BLaER1 treated with 17β-estradiol and CSF1 and Interleukin-3, amounts not matched to agents 10 nM and 100 nM (cell line): ENCODE measurements at regions not wholly inside any gene's neighbourhood (a gene's known extent, or its start where the extent isn't known, plus 50 kb on each side); places are given as distances from the start of the nearest gene placed in this dataset.
A peak's percentile ranks its signal among the peaks of the same experiment; 100 is the strongest.
"Not testable (repeated sequence)": the region's sequence is repeated elsewhere in the genome, so short reads cannot be mapped to it uniquely, and the experiment has no call there.

Experiments used
- H3K27ac ChIP-seq, 11 experiments: shearing (Covaris generic); formaldehyde crosslinking; 2 replicates each; pipeline ENCODE4 v1.8.1; 2022
- H3K27me3 ChIP-seq, 11 experiments: shearing (Covaris generic); formaldehyde crosslinking; 2 replicates each; pipeline ENCODE4 v1.8.1; 2022
- H3K36me3 ChIP-seq, 11 experiments: shearing (Covaris generic); formaldehyde crosslinking; 2 replicates each; pipeline ENCODE4 v1.8.1; 2022
- H3K4me1 ChIP-seq, 10 experiments: shearing (Covaris generic); formaldehyde crosslinking; 2 replicates each; pipeline ENCODE4 v1.8.1; 2022
- H3K4me2 ChIP-seq, 11 experiments: shearing (Covaris generic); formaldehyde crosslinking; 2 replicates each; pipeline ENCODE4 v1.8.1; 2022
- H3K4me3 ChIP-seq, 10 experiments: shearing (Covaris generic); formaldehyde crosslinking; 2 replicates each; pipeline ENCODE4 v1.8.1; 2022
- H3K9ac ChIP-seq, 11 experiments: shearing (Covaris generic); formaldehyde crosslinking; 2 replicates each; pipeline ENCODE4 v1.8.1; 2022
- H3K9me3 ChIP-seq, 11 experiments: shearing (Covaris generic); formaldehyde crosslinking; replicated peaks in 1 of 11; 2 replicates each; pipeline ENCODE4 v1.8.1; 2022
- H4K20me1 ChIP-seq, 11 experiments: shearing (Covaris generic); formaldehyde crosslinking; 2 replicates each; pipeline ENCODE4 v1.8.1; 2022
- Cebpa-rat ChIP-seq, 11 experiments: shearing (Covaris generic); IDR thresholded peaks; 2 replicates each; pipeline ENCODE4 v1.8.1; 2022

DNA sequence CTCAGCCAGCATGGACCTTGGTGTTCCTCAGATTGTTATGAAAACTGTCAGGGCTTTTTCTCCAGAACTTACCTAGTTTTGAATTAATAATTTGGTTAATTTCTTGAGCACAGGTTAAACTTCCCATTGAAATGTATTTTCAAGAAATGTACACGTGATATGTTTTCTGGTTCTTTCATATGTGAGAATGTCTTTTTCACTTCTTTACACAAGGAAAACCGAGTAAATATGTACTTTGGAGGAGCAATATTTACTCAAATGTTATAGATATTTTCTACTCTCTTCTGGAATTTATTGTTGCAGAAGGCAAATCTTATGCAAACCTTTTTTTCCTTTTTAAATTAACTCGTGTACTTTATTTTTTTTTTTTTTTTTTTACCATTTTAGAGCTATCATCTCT, 134.3 kb downstream of the AHR start:
- Histone ChIP-seq H4K20me1 (no peaks in the 10 kb centered on the region), H3K27me3 (no peaks in the 10 kb centered on the region), H3K4me2 (no peak overlapping the region), H3K4me1 (peaks cover 0 to 10% (median 2%) of the 10 kb centered on the region in 10 experiments; a peak in 3 of 20 replicates), H3K9ac (no peak overlapping the region), H3K9me3 (peaks cover 13 to 34% (median 24%) of the 10 kb centered on the region in 11 experiments), H3K4me3 (no peak overlapping the region), H3K36me3 (peaks cover 0 to 16% (median 0%) of the 10 kb centered on the region in 11 experiments; a peak in 2 of 22 replicates), H3K27ac (no peak overlapping the region)
- no peak for TF ChIP-seq Cebpa-rat (IDR thresholded peaks at IDR 0.05)

DNA sequence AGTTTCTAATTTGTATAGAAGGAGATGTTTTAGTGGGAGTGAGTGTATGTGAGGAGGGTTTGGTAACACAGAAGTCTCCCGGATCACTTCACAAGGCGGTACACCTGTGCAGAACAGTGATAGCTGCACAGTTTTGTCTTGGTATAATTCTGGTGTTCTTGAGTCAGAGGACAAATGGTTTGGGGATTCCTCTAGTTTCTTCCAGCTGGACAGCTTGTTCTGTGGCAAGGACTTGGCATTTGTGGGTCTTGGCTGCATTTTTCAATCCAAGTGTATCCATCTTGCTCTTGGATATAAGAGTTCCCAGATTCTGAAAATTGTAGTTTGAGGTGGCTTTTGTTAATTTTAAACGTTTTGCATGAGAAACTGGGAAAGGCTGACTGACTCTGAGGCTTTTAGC, 135.7 kb downstream of the AHR start:
- H3K36me3 ChIP-seq, result peaks cover 0 to 13% (median 0%) of the 10 kb centered on the region in 11 experiments; a peak in 2 of 22 replicates
- H3K9ac ChIP-seq, result no peak overlapping the region
- no peaks in the 10 kb centered on the region for H3K27me3 ChIP-seq
- H3K4me2 ChIP-seq, result no peak overlapping the region
- H4K20me1 ChIP-seq, result no peaks in the 10 kb centered on the region
- TF ChIP-seq Cebpa-rat (IDR thresholded peaks at IDR 0.05), result no peak
- no peak overlapping the region for H3K4me3 ChIP-seq
- peaks cover 4 to 21% (median 10%) of the 10 kb centered on the region in 11 experiments; a peak in 20 of 22 replicates for H3K9me3 ChIP-seq
- H3K27ac ChIP-seq, result no peak overlapping the region
- peaks cover 0 to 10% (median 5%) of the 10 kb centered on the region in 10 experiments; a peak in 5 of 20 replicates for H3K4me1 ChIP-seq

DNA sequence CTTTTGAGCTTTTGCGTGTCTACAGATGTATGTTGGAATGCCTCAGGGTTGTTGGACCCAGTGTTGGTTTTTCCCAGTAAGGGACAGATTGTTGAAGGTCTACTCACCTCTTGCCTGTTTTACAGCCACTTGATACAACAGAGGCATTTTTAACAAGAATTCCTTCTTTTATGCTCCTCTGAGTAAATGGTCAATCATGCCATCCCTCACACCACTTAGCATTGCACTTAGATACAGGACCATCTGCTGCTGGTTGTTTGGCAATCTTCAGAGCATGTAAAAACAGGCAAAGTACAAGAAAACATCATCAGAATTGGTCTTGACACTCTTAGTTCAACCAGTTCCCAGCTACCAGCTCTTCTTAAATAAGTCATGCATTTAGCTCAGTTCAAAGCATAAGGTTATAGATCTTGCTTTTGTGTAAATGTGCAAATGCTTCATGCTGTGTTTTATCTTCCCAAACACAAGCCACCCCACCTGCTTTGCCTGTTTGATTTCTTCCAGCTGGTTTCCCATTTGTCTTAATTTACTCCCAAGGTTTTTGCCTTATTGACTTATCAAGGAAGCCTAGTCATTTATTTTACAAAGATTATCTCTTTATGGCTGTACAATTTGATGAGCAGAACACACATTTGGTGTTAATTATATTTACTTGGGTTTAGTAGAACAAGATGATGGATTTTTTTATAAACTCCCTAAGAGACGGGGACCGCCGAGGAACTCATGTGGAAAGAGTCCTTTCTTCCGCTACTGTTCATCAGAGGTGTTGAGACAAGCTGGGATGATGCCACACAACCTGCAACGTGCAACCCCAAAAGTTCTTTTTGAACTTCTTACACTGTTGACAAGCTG, 136.6 kb downstream of the AHR start:
- peaks cover 0 to 7% (median 4%) of the 10 kb centered on the region in 10 experiments; a peak in 5 of 20 replicates for H3K4me1 ChIP-seq
- H3K36me3 ChIP-seq, result peaks cover 0 to 13% (median 0%) of the 10 kb centered on the region in 11 experiments; a peak in 4 of 22 replicates
- no peaks in the 10 kb centered on the region for H4K20me1 ChIP-seq
- no peak overlapping the region for H3K4me3 ChIP-seq
- H3K27me3 ChIP-seq, result no peaks in the 10 kb centered on the region
- H3K4me2 ChIP-seq, result no peak overlapping the region
- H3K27ac ChIP-seq, result no peak overlapping the region
- H3K9me3 ChIP-seq, result peaks cover 2 to 21% (median 12%) of the 10 kb centered on the region in 11 experiments; a peak in 18 of 22 replicates
- no peak overlapping the region for H3K9ac ChIP-seq
- no peak for TF ChIP-seq Cebpa-rat (IDR thresholded peaks at IDR 0.05)

DNA sequence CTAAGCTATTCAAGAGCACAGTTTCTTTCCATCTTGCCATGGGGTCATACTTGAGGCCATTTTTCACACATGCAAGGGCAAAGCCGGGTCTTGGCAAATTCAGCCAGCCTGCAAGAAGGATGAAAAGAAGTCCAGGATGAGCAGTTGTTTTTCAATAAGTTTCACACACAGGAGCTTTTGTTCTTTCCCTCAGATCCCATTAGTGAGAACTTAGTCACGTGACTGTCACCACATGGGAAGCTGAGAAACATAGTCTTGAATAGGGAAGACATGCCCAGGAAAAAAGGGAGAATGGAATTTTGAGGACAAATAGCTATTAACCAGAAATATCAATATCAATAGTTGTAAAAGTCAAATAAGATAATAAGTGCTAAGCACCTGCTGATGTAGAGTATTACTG, 137.7 kb downstream of the AHR start:
- Histone ChIP-seq H3K9ac (no peak overlapping the region), H3K27ac (no peak overlapping the region), H3K27me3 (no peaks in the 10 kb centered on the region), H3K4me1 (peaks cover 0 to 12% (median 0%) of the 10 kb centered on the region in 10 experiments; a peak in 2 of 20 replicates), H4K20me1 (no peaks in the 10 kb centered on the region), H3K4me3 (no peak overlapping the region), H3K4me2 (no peak overlapping the region), H3K36me3 (peaks cover 0 to 13% (median 0%) of the 10 kb centered on the region in 11 experiments; a peak in 4 of 22 replicates), H3K9me3 (peaks cover 6 to 27% (median 21%) of the 10 kb centered on the region in 11 experiments; a peak in 18 of 22 replicates)
- no peak for TF ChIP-seq Cebpa-rat (IDR thresholded peaks at IDR 0.05)

DNA sequence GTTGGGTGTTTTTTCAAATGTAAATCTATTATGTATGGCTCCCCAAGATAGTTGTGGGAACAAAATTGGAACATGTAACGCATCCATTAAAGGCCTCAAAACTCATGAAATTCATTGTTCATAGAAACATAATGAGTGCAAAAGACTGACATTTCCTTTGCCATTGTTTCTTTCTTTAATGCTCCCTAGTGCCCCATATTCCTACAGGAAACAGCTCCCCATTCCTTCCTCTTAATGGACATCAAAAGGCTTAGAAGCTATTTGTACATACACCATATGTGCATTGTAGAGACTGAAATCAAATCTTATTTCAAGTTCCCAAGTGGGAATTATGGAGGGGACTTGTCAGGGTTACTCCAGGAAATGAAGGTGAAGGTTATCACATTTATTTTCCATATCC, 139.1 kb downstream of the AHR start:
- no peak for TF ChIP-seq Cebpa-rat (IDR thresholded peaks at IDR 0.05)
- H3K4me3 ChIP-seq, result no peak overlapping the region
- H3K36me3 ChIP-seq, result peaks cover 0 to 13% (median 0%) of the 10 kb centered on the region in 11 experiments; a peak in 4 of 22 replicates
- H3K9ac ChIP-seq, result no peak overlapping the region
- peaks cover 7 to 32% (median 23%) of the 10 kb centered on the region in 11 experiments; a peak in 18 of 22 replicates for H3K9me3 ChIP-seq
- H3K4me1 ChIP-seq, result peaks cover 0 to 12% (median 0%) of the 10 kb centered on the region in 10 experiments; a peak in 2 of 20 replicates
- no peaks in the 10 kb centered on the region for H3K27me3 ChIP-seq
- H4K20me1 ChIP-seq, result no peaks in the 10 kb centered on the region
- no peak overlapping the region for H3K27ac ChIP-seq
- H3K4me2 ChIP-seq, result no peak overlapping the region

DNA sequence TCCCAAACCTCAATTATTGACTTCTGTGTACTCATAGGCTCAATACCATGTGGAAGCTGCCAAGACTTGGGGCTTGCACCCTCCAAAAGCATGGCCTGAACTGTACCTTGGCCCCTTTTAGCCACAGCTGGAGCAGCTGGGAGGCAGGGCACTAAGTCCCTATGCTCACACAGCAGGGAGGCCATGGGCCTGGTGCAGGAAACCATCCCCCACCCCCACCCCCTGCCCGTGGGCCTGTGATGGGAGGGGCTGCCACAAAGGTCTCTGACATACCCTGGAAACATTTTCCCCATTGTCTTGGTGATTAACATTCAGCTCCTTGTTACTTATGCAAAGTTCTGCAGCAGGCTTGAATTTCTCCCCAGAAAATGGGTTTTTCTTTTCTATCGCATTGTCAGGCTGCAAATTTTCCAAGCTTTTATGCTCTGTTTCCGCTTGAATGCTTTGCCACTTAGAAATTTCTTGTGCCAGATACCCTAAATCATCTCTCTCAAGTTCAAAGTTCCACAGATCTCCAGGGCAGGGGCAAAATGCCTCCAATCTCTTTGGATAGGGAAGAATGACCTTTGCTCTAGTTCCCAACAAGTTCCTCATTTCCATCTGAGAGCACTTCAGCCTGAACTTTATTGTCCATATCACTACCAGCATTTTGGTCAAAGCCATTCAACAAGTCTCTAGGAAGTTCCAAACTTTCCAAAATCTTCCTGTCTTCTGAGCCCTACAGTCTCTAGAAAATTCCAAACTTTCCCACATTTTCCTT, 141.8 kb downstream of the AHR start:
- H3K4me1 ChIP-seq, result peaks cover 0 to 19% (median 0%) of the 10 kb centered on the region in 10 experiments; a peak in 4 of 20 replicates
- H3K36me3 ChIP-seq, result peaks cover 0 to 11% (median 0%) of the 10 kb centered on the region in 11 experiments; a peak in 3 of 22 replicates
- H4K20me1 ChIP-seq, H3K27me3 ChIP-seq, H3K27ac ChIP-seq, H3K4me3 ChIP-seq, H3K9ac ChIP-seq: not testable (repeated sequence)
- H3K4me2 ChIP-seq, result 0 out of 22 replicates have a peak overlapping the region, but pooled peaks of 1 of the 11 experiments have one; percentile 30
- H3K9me3 ChIP-seq, result peaks cover 7 to 27% (median 20%) of the 10 kb centered on the region in 11 experiments; a peak in 18 of 22 replicates

DNA sequence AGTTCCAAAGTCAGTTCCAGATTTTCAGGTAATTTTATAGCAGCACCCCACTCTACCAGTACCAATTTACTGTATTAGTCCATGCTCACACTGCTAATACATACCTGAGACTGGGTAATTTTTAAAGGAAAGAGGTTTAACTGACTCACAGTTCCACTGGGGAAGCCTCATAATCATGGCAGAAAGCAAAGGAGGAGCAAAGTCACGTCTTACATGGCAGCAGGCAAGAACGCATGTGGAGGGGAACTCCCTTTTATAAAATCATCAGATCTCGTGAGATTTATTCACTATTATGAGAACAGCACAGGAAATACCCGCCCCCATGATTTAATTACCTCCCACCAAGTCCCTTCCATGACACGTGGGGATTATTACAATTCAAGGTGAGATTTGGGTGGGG, 142.4 kb downstream of the AHR start:
- H3K36me3 ChIP-seq, result peaks cover 0 to 11% (median 0%) of the 10 kb centered on the region in 11 experiments; a peak in 3 of 22 replicates
- TF ChIP-seq Cebpa-rat (IDR thresholded peaks at IDR 0.05), result no peak
- no peak overlapping the region for H3K4me3 ChIP-seq
- peaks cover 0 to 19% (median 0%) of the 10 kb centered on the region in 10 experiments; a peak in 4 of 20 replicates for H3K4me1 ChIP-seq
- H3K4me2 ChIP-seq, result 0 out of 22 replicates have a peak overlapping the region, but pooled peaks of 1 of the 11 experiments have one; percentile 30
- no peak overlapping the region for H3K27ac ChIP-seq
- H3K9me3 ChIP-seq, result peaks cover 7 to 27% (median 20%) of the 10 kb centered on the region in 11 experiments; a peak in 18 of 22 replicates
- H4K20me1 ChIP-seq, result no peaks in the 10 kb centered on the region
- H3K27me3 ChIP-seq, result no peaks in the 10 kb centered on the region
- H3K9ac ChIP-seq, result no peak overlapping the region

DNA sequence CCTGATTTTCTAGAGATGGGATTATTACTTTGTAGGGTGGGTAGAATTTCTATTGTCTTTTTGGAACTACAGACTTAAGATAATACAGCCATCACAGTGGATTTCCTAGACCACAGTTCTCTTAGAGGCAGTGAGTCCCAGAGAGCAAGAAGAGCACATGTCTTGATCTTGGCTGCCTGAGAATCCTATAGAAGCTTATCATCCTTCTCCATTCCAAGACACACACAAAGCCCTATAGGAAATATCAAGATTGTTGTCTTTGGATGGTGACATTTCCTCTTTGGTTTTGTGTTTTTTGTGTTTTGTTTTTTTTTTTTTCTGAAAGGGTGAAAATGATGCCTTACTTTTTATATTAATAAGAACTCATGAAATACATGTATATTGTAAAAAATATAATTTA, 143.1 kb downstream of the AHR start:
- no peaks in the 10 kb centered on the region for H3K27me3 ChIP-seq
- no peak overlapping the region for H3K4me3 ChIP-seq
- H3K4me1 ChIP-seq, result peaks cover 0 to 19% (median 0%) of the 10 kb centered on the region in 10 experiments; a peak in 4 of 20 replicates
- peaks cover 0 to 11% (median 0%) of the 10 kb centered on the region in 11 experiments; a peak in 3 of 22 replicates for H3K36me3 ChIP-seq
- H3K27ac ChIP-seq, result no peak overlapping the region
- no peak overlapping the region for H3K4me2 ChIP-seq
- no peak for TF ChIP-seq Cebpa-rat (IDR thresholded peaks at IDR 0.05)
- peaks cover 11 to 34% (median 23%) of the 10 kb centered on the region in 11 experiments; a peak in 19 of 22 replicates for H3K9me3 ChIP-seq
- no peaks in the 10 kb centered on the region for H4K20me1 ChIP-seq
- no peak overlapping the region for H3K9ac ChIP-seq
